ENCODE measurements at regions not wholly inside any gene's neighbourhood (a gene's known extent, or its start where the extent isn't known, plus 50 kb on each side); places are given as distances from the start of the nearest gene placed in this dataset.

GRCh38 chr17:72362376-72363088 lies 241.7 kb downstream of the SOX9 start:
- no peaks in the 10 kb centered on the region for H3K9me3 Mint-ChIP-seq
- ATAC-seq (no peak), DNase-seq (no peak)
- CTCF ChIA-PET = no interaction called here
- H3K4me1 Mint-ChIP-seq (ENCODE audit: low read depth) = no peaks in the 10 kb centered on the region
- H3K27me3 Mint-ChIP-seq = no peaks in the 10 kb centered on the region
- intact Hi-C loops (cut with micrococcal nuclease) = no loop called here
- TF ChIP-seq, protein P1, sequence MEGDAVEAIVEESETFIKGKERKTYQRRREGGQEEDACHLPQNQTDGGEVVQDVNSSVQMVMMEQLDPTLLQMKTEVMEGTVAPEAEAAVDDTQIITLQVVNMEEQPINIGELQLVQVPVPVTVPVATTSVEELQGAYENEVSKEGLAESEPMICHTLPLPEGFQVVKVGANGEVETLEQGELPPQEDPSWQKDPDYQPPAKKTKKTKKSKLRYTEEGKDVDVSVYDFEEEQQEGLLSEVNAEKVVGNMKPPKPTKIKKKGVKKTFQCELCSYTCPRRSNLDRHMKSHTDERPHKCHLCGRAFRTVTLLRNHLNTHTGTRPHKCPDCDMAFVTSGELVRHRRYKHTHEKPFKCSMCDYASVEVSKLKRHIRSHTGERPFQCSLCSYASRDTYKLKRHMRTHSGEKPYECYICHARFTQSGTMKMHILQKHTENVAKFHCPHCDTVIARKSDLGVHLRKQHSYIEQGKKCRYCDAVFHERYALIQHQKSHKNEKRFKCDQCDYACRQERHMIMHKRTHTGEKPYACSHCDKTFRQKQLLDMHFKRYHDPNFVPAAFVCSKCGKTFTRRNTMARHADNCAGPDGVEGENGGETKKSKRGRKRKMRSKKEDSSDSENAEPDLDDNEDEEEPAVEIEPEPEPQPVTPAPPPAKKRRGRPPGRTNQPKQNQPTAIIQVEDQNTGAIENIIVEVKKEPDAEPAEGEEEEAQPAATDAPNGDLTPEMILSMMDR (IDR thresholded peaks at IDR 0.05) = no peak
- H3K27ac Mint-ChIP-seq = no peak overlapping the region
- H3K4me3 Mint-ChIP-seq = no peak overlapping the region
- POLR2A ChIA-PET = no interaction called here
- no peaks in the 10 kb centered on the region for H3K36me3 Mint-ChIP-seq (ENCODE audit: low read depth)

GRCh38 chr17:72363089-72363610 lies 242.3 kb downstream of the SOX9 start:
- DNase-seq = no peak
- ChIA-PET POLR2A (no interaction called here), CTCF (no interaction called here)
- no peaks in the 10 kb centered on the region for H3K9me3 Mint-ChIP-seq
- H3K27ac Mint-ChIP-seq = no peak overlapping the region
- no peaks in the 10 kb centered on the region for H3K4me1 Mint-ChIP-seq (ENCODE audit: low read depth)
- H3K27me3 Mint-ChIP-seq = no peaks in the 10 kb centered on the region
- intact Hi-C loops (cut with micrococcal nuclease) = no loop called here
- H3K36me3 Mint-ChIP-seq (ENCODE audit: low read depth) = no peaks in the 10 kb centered on the region
- no peak overlapping the region for H3K4me3 Mint-ChIP-seq
- ATAC-seq = no peak
- TF ChIP-seq, protein P1 (IDR thresholded peaks at IDR 0.05) = no peak

DNA sequence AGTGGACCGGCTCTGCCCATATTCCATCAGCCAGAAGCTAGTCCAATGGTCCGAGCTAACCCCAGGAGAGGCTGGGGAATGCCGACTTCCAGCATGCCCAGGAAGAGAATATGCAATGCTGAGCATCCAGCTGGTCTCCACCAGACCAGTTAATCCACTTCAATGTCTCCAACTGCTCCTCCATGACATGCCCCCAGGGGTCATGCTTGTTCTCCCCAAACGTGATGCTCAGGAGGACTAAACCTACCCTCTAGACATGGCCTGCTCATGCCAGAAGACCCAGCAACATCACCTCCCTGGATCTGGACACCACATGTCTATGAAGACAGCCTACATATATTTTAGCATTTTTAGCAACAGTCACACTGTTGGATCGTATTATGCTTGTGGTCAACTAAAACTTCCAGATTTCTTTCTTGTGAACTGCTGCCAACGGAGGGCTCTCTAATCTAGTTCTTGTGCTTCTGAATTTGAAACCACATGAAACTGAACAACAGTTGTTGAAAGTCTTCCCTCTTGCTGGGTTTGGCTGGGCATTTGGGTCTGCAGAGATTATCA lies 245.1 kb downstream of the SOX9 start:
- Mint-ChIP-seq H3K36me3 (ENCODE audit: low read depth) (no peaks in the 10 kb centered on the region), H3K9me3 (no peaks in the 10 kb centered on the region), H3K4me1 (ENCODE audit: low read depth) (no peaks in the 10 kb centered on the region), H3K27me3 (no peaks in the 10 kb centered on the region), H3K27ac (no peak overlapping the region), H3K4me3 (no peak overlapping the region)
- TF ChIP-seq, protein P1 (IDR thresholded peaks at IDR 0.05) = no peak
- CTCF ChIA-PET = no interaction called here
- intact Hi-C loops (cut with micrococcal nuclease) = no loop called here
- POLR2A ChIA-PET = no interaction called here
- no peak for DNase-seq
- ATAC-seq = no peak

DNA sequence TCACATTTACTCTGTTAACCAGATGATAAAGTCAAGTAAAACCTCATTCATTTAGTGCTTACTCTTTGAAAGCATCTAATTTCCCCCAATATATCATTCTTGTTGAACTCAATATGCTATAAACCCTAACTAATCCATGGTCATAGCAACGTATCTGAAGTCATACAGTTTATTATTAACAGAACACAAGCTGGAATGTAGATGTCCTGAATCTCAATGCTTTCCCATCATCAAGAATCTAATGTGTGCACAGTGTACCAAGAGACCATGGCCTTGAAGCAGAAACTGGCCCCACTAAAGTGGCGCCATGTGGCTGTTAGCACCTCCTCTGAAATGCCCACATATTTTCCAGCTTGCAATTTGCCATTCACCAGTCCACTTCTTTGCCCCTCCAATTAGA lies 245.8 kb downstream of the SOX9 start:
- POLR2A ChIA-PET = no interaction called here
- H3K4me3 Mint-ChIP-seq = no peak overlapping the region
- CTCF ChIA-PET = no interaction called here

DNA sequence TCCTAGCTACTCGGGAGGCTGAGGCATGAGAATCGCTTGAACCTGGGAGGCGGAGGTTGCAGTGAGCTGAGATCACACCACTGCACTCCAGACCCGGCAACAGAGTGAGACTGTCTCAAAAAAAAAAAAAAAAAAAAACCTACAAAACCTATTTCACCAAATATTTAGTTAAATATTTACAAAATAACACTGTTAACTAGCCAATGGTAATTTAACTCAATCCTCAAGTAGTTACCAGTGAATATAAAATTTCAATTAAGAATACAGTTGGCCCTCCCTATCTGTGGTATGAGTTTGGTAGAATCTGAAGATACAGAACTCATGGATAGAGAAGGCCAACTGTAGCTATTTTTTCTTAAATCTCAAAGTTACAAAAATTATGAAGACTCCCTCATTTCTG lies 247.4 kb downstream of the SOX9 start:
- DNase-seq (no peak), ATAC-seq (no peak)
- intact Hi-C loops (cut with micrococcal nuclease) = no loop called here
- CTCF ChIA-PET = no interaction called here
- no peak overlapping the region for H3K4me3 Mint-ChIP-seq
- POLR2A ChIA-PET = no interaction called here
- no peaks in the 10 kb centered on the region for H3K4me1 Mint-ChIP-seq (ENCODE audit: low read depth)
- no peaks in the 10 kb centered on the region for H3K36me3 Mint-ChIP-seq (ENCODE audit: low read depth)
- no peaks in the 10 kb centered on the region for H3K9me3 Mint-ChIP-seq
- no peaks in the 10 kb centered on the region for H3K27me3 Mint-ChIP-seq
- H3K27ac Mint-ChIP-seq = no peak overlapping the region
- TF ChIP-seq, protein P1 (IDR thresholded peaks at IDR 0.05) = no peak

More for the DNA sequence above, 245.8 kb downstream of the SOX9 start:
- no peaks in the 10 kb centered on the region for H3K9me3 Mint-ChIP-seq
- ATAC-seq = no peak
- no peaks in the 10 kb centered on the region for H3K27me3 Mint-ChIP-seq
- no peak overlapping the region for H3K27ac Mint-ChIP-seq
- TF ChIP-seq, protein P1 (IDR thresholded peaks at IDR 0.05) = no peak
- H3K4me1 Mint-ChIP-seq (ENCODE audit: low read depth) = no peaks in the 10 kb centered on the region
- no peaks in the 10 kb centered on the region for H3K36me3 Mint-ChIP-seq (ENCODE audit: low read depth)
- DNase-seq = no peak
- intact Hi-C loops (cut with micrococcal nuclease) = no loop called here

Data from activated CD8-positive, alpha-beta T cell treated with anti-CD3 and anti-CD28 coated beads for 36 hours (primary cell).